Colonic mucosa (tissue), 4 donors: ENCODE measurements at regions not wholly inside any gene's neighbourhood (a gene's known extent, or its start where the extent isn't known, plus 50 kb on each side); places are given as distances from the start of the nearest gene placed in this dataset.

ENCODE experiments used
- DNase-seq: peaks from one replicate; pipeline ENCODE4 v3.0.0-alpha.2; 2020
- H3K27ac ChIP-seq: fragments of 200-600 bp; one replicate; pipeline ENCODE4 v1.8.0; 2021
- H3K27me3 ChIP-seq: fragments of 200-600 bp; one replicate; pipeline ENCODE4 v1.8.0; 2021
- H3K36me3 ChIP-seq: fragments of 200-600 bp; one replicate; pipeline ENCODE4 v1.8.0; 2021
- H3K4me1 ChIP-seq: fragments of 200-600 bp; one replicate; pipeline ENCODE4 v1.8.0; 2021; ENCODE audit warnings: mild to moderate bottlenecking
- H3K4me3 ChIP-seq: fragments of 200-600 bp; one replicate; pipeline ENCODE4 v1.8.0; 2021
- H3K9ac ChIP-seq, 2 donors: one replicate each; pipeline ENCODE4 v1.7.0; 2013; ENCODE audit warnings: control low read depth in 2 of 2, low read depth in 2 of 2, low read length in 2 of 2
- H3K9me3 ChIP-seq: fragments of 200-600 bp; one replicate; pipeline ENCODE4 v1.8.0; 2021
- intact Hi-C: fragments of 100-400 bp; cut with DNase I; formaldehyde crosslinking; loops from one replicate; pipeline ENCODE4 v1.14.1; 2022
- TF ChIP-seq, protein P1 (sequence below): fragments of 200-600 bp; IDR thresholded peaks from one replicate; pipeline ENCODE4 v1.8.0; 2022; ENCODE audit warnings: antibody characterized with exemption, mild to moderate bottlenecking
- donor health status: healthy.
- donor health status: DM: no; HTN: no; CAD: no.
- donor health status: DM: no; HTN: no; CAD: no.

DNA sequence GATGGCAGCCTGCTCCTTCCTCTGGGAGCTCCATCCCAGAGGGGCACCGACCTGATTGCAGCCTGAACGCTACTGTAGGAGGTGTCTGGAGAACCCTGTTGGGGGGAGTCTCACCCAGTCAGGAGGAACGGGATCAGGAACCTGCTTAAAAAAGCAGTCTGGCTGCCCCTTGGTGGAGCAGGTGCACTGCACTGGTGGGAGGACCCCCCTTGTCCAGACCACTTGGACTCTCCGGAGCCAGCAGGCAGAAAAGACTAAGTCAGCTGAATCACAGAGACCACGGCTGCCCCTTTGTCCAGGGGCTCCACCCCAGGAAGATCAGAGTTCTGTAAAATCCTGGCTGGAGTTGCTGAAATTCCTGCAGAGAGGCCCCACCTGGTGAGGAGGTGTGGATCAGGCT, 67.3 kb upstream of the MAGEB18 start:
- Histone ChIP-seq H3K9ac (no peak overlapping the region), H3K4me1 (no peaks in the 10 kb centered on the region), H3K36me3 (no peaks in the 10 kb centered on the region), H3K27me3 (no peaks in the 10 kb centered on the region), H3K27ac (no peak overlapping the region), H3K9me3 (no peaks in the 10 kb centered on the region), H3K4me3 (no peak overlapping the region)
- intact Hi-C loops = no loop called here
- no peak for DNase-seq
- TF ChIP-seq, protein P1, sequence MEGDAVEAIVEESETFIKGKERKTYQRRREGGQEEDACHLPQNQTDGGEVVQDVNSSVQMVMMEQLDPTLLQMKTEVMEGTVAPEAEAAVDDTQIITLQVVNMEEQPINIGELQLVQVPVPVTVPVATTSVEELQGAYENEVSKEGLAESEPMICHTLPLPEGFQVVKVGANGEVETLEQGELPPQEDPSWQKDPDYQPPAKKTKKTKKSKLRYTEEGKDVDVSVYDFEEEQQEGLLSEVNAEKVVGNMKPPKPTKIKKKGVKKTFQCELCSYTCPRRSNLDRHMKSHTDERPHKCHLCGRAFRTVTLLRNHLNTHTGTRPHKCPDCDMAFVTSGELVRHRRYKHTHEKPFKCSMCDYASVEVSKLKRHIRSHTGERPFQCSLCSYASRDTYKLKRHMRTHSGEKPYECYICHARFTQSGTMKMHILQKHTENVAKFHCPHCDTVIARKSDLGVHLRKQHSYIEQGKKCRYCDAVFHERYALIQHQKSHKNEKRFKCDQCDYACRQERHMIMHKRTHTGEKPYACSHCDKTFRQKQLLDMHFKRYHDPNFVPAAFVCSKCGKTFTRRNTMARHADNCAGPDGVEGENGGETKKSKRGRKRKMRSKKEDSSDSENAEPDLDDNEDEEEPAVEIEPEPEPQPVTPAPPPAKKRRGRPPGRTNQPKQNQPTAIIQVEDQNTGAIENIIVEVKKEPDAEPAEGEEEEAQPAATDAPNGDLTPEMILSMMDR = no peak

DNA sequence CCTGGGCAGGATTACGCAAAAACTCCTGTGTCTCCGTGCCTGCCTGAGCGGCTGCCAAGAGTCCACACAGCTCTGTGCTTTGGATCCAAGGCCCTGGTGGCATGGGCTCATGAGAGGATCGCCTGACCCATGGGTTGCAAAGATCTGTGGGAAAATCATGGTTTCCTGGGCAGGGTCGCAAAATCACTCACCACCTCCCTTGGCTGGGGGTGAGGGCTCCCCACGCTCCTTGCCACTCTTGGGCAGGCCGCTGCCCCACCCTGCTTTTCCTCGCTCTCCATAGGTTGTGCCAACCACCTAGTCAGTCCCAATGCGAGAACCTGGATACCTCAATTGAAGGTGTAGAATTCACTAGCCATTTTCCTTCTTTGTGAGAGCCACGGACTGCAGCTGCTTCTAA, 66.5 kb upstream of the MAGEB18 start:
- Histone ChIP-seq H3K9ac (no peak overlapping the region), H3K36me3 (no peaks in the 10 kb centered on the region), H3K9me3 (no peaks in the 10 kb centered on the region), H3K27me3 (no peaks in the 10 kb centered on the region), H3K4me3 (no peak overlapping the region), H3K27ac (no peak overlapping the region), H3K4me1 (no peaks in the 10 kb centered on the region)
- intact Hi-C loops = no loop called here
- no peak for DNase-seq
- TF ChIP-seq, protein P1 = no peak

GRCh38 chrX:26083093-26083492, 55.0 kb upstream of the MAGEB18 start:
- no peak overlapping the region for H3K27ac ChIP-seq
- no peaks in the 10 kb centered on the region for H3K9me3 ChIP-seq
- intact Hi-C loops = no loop called here
- no peaks in the 10 kb centered on the region for H3K27me3 ChIP-seq
- no peak for DNase-seq
- no peaks in the 10 kb centered on the region for H3K4me1 ChIP-seq
- no peak overlapping the region for H3K9ac ChIP-seq
- H3K4me3 ChIP-seq = no peak overlapping the region
- H3K36me3 ChIP-seq = no peaks in the 10 kb centered on the region
- TF ChIP-seq, protein P1 = no peak
